ENCODE measurements at regions not wholly inside any gene's neighbourhood (a gene's known extent, or its start where the extent isn't known, plus 50 kb on each side); places are given as distances from the start of the nearest gene placed in this dataset.
"Not testable (repeated sequence)": the region's sequence is repeated elsewhere in the genome, so short reads cannot be mapped to it uniquely, and the experiment has no call there.

DNA sequence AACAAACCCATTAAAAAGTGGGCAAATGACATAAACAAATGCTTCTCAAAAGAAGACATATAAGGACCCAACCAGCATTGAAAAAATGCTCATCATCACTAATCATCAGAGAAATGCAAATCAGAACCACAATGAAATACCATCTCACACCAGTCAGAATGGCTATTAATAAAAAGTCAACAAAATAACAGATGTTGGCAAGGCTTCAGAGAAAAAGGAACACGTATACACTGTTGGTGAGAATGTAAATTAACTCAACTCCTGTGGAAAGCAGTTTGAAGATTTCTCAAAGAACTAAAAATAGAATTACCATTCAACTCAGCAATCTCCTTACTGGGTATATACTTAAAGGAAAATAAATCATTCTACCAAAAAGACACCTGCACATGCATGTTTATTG is 283.6 kb downstream of the PAPSS1 start:
- TF ChIP-seq, protein P1, sequence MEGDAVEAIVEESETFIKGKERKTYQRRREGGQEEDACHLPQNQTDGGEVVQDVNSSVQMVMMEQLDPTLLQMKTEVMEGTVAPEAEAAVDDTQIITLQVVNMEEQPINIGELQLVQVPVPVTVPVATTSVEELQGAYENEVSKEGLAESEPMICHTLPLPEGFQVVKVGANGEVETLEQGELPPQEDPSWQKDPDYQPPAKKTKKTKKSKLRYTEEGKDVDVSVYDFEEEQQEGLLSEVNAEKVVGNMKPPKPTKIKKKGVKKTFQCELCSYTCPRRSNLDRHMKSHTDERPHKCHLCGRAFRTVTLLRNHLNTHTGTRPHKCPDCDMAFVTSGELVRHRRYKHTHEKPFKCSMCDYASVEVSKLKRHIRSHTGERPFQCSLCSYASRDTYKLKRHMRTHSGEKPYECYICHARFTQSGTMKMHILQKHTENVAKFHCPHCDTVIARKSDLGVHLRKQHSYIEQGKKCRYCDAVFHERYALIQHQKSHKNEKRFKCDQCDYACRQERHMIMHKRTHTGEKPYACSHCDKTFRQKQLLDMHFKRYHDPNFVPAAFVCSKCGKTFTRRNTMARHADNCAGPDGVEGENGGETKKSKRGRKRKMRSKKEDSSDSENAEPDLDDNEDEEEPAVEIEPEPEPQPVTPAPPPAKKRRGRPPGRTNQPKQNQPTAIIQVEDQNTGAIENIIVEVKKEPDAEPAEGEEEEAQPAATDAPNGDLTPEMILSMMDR (IDR thresholded peaks at IDR 0.05), result not testable (repeated sequence)
- TF ChIP-seq POLR2A, POLR2AphosphoS5 (IDR thresholded peaks at IDR 0.05): not testable (repeated sequence)
